K562 (cell line): ENCODE measurements at regions not wholly inside any gene's neighbourhood (a gene's known extent, or its start where the extent isn't known, plus 50 kb on each side); places are given as distances from the start of the nearest gene placed in this dataset.

ENCODE experiments used
- ATAC-seq: fragments of 200-7000 bp; cut with Tn5 transposase; 3 replicates; pipeline ENCODE4 v1.9.1; 2020; ENCODE audit warnings: moderate library complexity
- BruUV-seq: library from RNA; stranded (reverse); fragments of 400-500 nt; replicated peaks from 2 replicates; lab custom pipeline; 2021; lab: Mats Ljungman, UMichigan
- CTCF ChIA-PET: fragments of 300-600 bp; formaldehyde crosslinking; extraction: SDS; loops from one replicate; lab custom pipeline; 2021; ENCODE audit warnings: low intra/inter-chr PET ratio; lab: Yijun Ruan, JAX
- POLR2A ChIA-PET: fragments of 300-600, 350-650 bp; sonication (Branson Sonifier 250); formaldehyde crosslinking; extraction: SDS; loops from one replicate; lab custom pipeline; 2021; ENCODE audit warnings: antibody characterized with exemption, inconsistent platforms; lab: Yijun Ruan, JAX
- DNase-seq, 4 experiments: peaks; one replicate each; pipeline versions ENCODE4 v3.0.0 to v3.0.0-alpha.2; 2011 to 2018; ENCODE audit warnings: low spot score in 3 of 4, mixed read lengths in 3 of 4; ENCODE audit errors: extremely low read depth in 1 of 4
- FAIRE-seq: peaks from 2 replicates; lab custom pipeline; 2011; peaks lifted over from hg19 to GRCh38; lab: Jason Lieb, UNC
- H2AFZ ChIP-seq: 2 replicates; pipeline ENCODE4 v1.6.0; 2011; ENCODE audit warnings: low read depth, low read length, control low read depth, inconsistent platforms
- H3K27ac ChIP-seq: fragments of 200-600 bp; 3 replicates; pipeline ENCODE4 v1.8.0; 2011; ENCODE audit warnings: low read depth, mild to moderate bottlenecking, control low read depth, inconsistent platforms, low read length, moderate library complexity, mixed read lengths; ENCODE audit errors: extremely low read depth
- H3K27me3 ChIP-seq, 2 experiments: fragments of 300-600 bp in 1 of 2; 2 replicates in 1 of 2; 3 replicates in 1 of 2; pipeline versions ENCODE4 v1.6.0 to v1.8.0; 2011; ENCODE audit warnings: inconsistent platforms in 2 of 2, low read length in 2 of 2, mild to moderate bottlenecking in 1 of 2, mixed read lengths in 1 of 2, moderate library complexity in 1 of 2; ENCODE audit not compliant: control insufficient read depth in 2 of 2, insufficient read depth in 2 of 2
- H3K36me3 ChIP-seq: fragments of 300-600 bp; 3 replicates; pipeline ENCODE4 v1.8.0; 2011; ENCODE audit warnings: mild to moderate bottlenecking, low read length, inconsistent platforms; ENCODE audit not compliant: control insufficient read depth, insufficient read depth
- H3K4me1 ChIP-seq, 2 experiments: fragments of 200-600 bp in 1 of 2; replicated peaks in 1 of 2; 2 replicates in 1 of 2; 3 replicates in 1 of 2; pipeline versions ENCODE4 v1.5.1 to v1.8.0; 2011; ENCODE audit warnings: inconsistent platforms in 2 of 2, low read length in 2 of 2, mild to moderate bottlenecking in 1 of 2, mixed read lengths in 1 of 2, moderate library complexity in 1 of 2; ENCODE audit not compliant: control insufficient read depth in 2 of 2, insufficient read depth in 2 of 2
- H3K4me2 ChIP-seq: 2 replicates; pipeline ENCODE4 v1.6.1; 2011; ENCODE audit warnings: low read length, control low read depth, inconsistent platforms, mixed read lengths; ENCODE audit not compliant: insufficient read depth
- H3K4me3 ChIP-seq: fragments of 200-600 bp; sonication (generic), shearing (Covaris generic); 2 replicates; pipeline ENCODE4 v1.5.1; 2016; ENCODE audit warnings: control low read depth, inconsistent platforms
- H3K79me2 ChIP-seq: fragments of 200-600 bp; 3 replicates; pipeline ENCODE4 v1.8.0; 2011; ENCODE audit warnings: low read length, inconsistent platforms; ENCODE audit not compliant: control insufficient read depth, insufficient read depth
- H3K9ac ChIP-seq, 2 experiments: 2 replicates each; pipeline versions ENCODE4 v1.6.0 to v1.6.1; 2011; ENCODE audit warnings: low read depth in 2 of 2, low read length in 2 of 2, control low read depth in 1 of 2, inconsistent platforms in 1 of 2, mild to moderate bottlenecking in 1 of 2, mixed read lengths in 1 of 2; ENCODE audit not compliant: insufficient read depth in 1 of 2
- H3K9me1 ChIP-seq: one replicate; pipeline ENCODE4 v1.6.0; 2011; ENCODE audit warnings: inconsistent platforms, mild to moderate bottlenecking, low read length, moderate library complexity; ENCODE audit not compliant: control insufficient read depth, insufficient read depth
- H3K9me3 ChIP-seq: replicated peaks from 2 replicates; pipeline ENCODE4 v1.5.1; 2011; ENCODE audit warnings: low read depth, low read length, inconsistent platforms; ENCODE audit not compliant: control insufficient read depth, insufficient read depth
- H4K20me1 ChIP-seq: replicated peaks from 2 replicates; pipeline ENCODE4 v1.6.1; 2011; ENCODE audit warnings: low read length, inconsistent platforms, mixed read lengths; ENCODE audit not compliant: control insufficient read depth, insufficient read depth
- NCOA6 ChIP-seq: fragments of 450-650 bp; IDR thresholded peaks from 2 replicates; pipeline ENCODE4 v1.6.1; 2017; ENCODE audit warnings: mild to moderate bottlenecking
- POLR2B ChIP-seq: fragments of 450-650 bp; IDR thresholded peaks from 2 replicates; pipeline ENCODE4 v1.6.1; 2018; ENCODE audit warnings: low read depth; ENCODE audit not compliant: partially characterized antibody
- STAG1 ChIP-seq: sonication (generic); formaldehyde crosslinking; IDR thresholded peaks from 2 replicates; pipeline ENCODE4 v1.5.0; 2020; ENCODE audit warnings: missing genetic modification reagents, borderline replicate concordance
- TCF7 ChIP-seq: sonication (generic); IDR thresholded peaks from 2 replicates; pipeline ENCODE4 v1.6.1; 2016; ENCODE audit warnings: antibody characterized with exemption, borderline replicate concordance
- ZFP30 ChIP-seq: fragments of 250-450 bp; sonication (Bioruptor Pico); IDR thresholded peaks from 2 replicates; pipeline ENCODE4 v1.8.0; 2022; ENCODE audit warnings: moderate library complexity, mild to moderate bottlenecking, inconsistent platforms, borderline replicate concordance
- ZNF253 ChIP-seq: fragments of 250-450 bp; sonication (Bioruptor Pico); conservative IDR thresholded peaks from 2 replicates; pipeline ENCODE4 v1.6.1; 2021; ENCODE audit warnings: mild to moderate bottlenecking
- whole genome bisulfite sequencing: fragments of 100-300 bp; shearing (Covaris generic); methylation state at CpG from one replicate; pipeline ENCODE4 v1.1.6; 2016; ENCODE audit warnings: low coverage, mixed read lengths; ENCODE audit not compliant: insufficient coverage; ENCODE audit errors: missing lambda C conversion rate; 5-methylcytosine and 5-hydroxymethylcytosine counted together
- in situ Hi-C: fragments of 300-500 bp; cut with MboI; formaldehyde crosslinking; loops from 4 replicates; pipeline ENCODE4 v1.15.0; 2018; ENCODE audit warnings: inconsistent platforms, mixed read lengths
- intact Hi-C: fragments of 100-400 bp; cut with micrococcal nuclease; formaldehyde crosslinking; loops from 2 replicates; pipeline ENCODE4 v1.14.2; 2022
- TF ChIP-seq, protein P1 (sequence below): IDR thresholded peaks from 2 replicates; pipeline ENCODE4 v1.6.1; 2016; ENCODE audit warnings: missing genetic modification characterization, missing compliant biosample characterization
- TF ChIP-seq, protein P2 (sequence below): fragments of 250-450 bp; sonication (Bioruptor Pico); IDR thresholded peaks from 2 replicates; pipeline ENCODE4 v1.5.0; 2021; ENCODE audit warnings: mild to moderate bottlenecking, moderate library complexity
- TF ChIP-seq, protein P3 (sequence below): IDR thresholded peaks from 2 replicates; pipeline ENCODE4 v1.6.1; 2011; ENCODE audit not compliant: insufficient read length; ENCODE audit errors: extremely low read depth

DNA sequence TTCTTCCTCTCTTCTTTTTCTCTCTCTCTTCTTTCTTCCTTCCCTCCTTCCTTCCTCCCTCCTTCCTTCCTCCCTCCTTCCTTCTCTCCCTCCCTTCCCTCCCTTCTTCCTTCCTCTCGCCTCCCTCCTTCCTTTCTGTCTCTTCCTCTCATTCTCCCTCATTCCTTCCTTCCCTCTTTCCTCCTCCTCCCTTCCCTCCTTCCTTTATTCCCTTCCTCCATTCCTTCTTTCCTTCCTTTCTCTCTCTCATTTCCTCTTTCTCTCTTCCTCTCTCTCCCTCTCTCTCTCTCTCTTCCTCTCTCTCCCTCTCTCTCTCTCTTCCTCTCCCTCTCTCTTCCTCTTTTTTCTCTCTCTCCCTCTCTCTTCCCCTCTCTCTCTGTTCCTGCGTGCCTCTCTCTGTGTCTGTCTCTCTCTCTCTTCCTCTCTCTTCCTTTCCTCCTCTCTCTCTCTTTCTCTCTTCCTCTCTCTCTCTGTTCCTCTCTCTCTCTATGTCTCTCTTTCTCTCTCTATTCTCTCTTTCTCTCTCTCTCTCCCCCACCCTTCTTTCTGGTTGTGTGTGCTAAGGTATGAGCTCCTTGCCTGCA is 80.1 kb upstream of the PFKP start:
- BruUV-seq, result no TSS peak
- Histone ChIP-seq H2AFZ (no peak overlapping the region), H3K27ac (no peak overlapping the region), H3K4me3 (no peak overlapping the region), H3K4me1 (peaks cover 5 to 6% of the 10 kb centered on the region in 2 experiments; a peak in 2 of 5 replicates), H3K9me1 (no peaks in the 10 kb centered on the region), H3K4me2 (no peak overlapping the region), H3K79me2 (no peaks in the 10 kb centered on the region), H3K9me3 (no peaks in the 10 kb centered on the region; the same call in 1 of the 2 replicates), H3K27me3 (peaks cover 10 to 41% of the 10 kb centered on the region in 2 experiments; a peak in 4 of 5 replicates), H3K9ac (no peak overlapping the region), H3K36me3 (no peaks in the 10 kb centered on the region), H4K20me1 (no peaks in the 10 kb centered on the region)
- TF ChIP-seq, protein P1, sequence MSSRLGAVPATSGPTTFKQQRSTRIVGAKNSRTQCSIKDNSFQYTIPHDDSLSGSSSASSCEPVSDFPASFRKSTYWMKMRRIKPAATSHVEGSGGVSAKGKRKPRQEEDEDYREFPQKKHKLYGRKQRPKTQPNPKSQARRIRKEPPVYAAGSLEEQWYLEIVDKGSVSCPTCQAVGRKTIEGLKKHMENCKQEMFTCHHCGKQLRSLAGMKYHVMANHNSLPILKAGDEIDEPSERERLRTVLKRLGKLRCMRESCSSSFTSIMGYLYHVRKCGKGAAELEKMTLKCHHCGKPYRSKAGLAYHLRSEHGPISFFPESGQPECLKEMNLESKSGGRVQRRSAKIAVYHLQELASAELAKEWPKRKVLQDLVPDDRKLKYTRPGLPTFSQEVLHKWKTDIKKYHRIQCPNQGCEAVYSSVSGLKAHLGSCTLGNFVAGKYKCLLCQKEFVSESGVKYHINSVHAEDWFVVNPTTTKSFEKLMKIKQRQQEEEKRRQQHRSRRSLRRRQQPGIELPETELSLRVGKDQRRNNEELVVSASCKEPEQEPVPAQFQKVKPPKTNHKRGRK (tag), result peak; percentile 86
- no peak for TF ChIP-seq STAG1 (CRISPR knock-in tag)
- DNase-seq, result no peak
- CTCF ChIA-PET, result no interaction called here
- in situ Hi-C loops, result no loop called here
- intact Hi-C loops, result no loop called here
- POLR2A ChIA-PET, result no interaction called here
- 3% methylated on average over 1 of the region's 2 CpGs for WGBS
- FAIRE-seq, result no peak
- no peak for ATAC-seq

DNA sequence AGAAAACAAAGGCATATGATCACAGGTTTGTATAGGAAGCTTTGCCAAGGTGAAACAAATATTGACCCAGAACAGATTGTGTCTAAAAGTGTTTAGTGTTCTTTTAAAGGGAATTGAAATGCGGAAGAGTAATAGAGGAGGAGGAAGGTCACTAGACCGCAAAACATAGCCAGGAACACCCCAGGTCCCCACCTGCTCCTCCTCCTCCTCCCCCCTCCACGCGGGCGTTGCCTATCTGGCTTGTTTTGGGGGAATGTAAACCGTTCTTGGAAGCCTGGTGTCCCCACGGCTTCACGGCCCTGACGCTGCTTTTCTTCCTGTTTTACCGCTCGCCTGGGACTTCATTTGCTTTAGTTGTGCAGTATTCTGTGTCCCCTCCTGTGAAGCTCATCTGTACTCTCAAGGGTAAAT is 81.0 kb upstream of the PFKP start:
- FAIRE-seq (no peak), DNase-seq (no peak), ATAC-seq (peak; percentile 32; the same call in 2 of the 3 replicates)
- no peak overlapping the region for H2AFZ ChIP-seq
- peak overlapping the region; percentile 45; the same call in 1 of the 2 replicates for H3K4me2 ChIP-seq
- H3K9me1 ChIP-seq, result no peaks in the 10 kb centered on the region
- H3K4me1 ChIP-seq, result peaks cover 7 to 8% of the 10 kb centered on the region in 2 experiments; a peak in 3 of 5 replicates
- H3K9me3 ChIP-seq, result no peaks in the 10 kb centered on the region; the same call in 1 of the 2 replicates
- H3K27me3 ChIP-seq, result peaks cover 10 to 47% of the 10 kb centered on the region in 2 experiments; a peak in 4 of 5 replicates
- no peaks in the 10 kb centered on the region for H4K20me1 ChIP-seq
- H3K27ac ChIP-seq, result no peak overlapping the region
- no peak overlapping the region for H3K4me3 ChIP-seq
- H3K36me3 ChIP-seq, result no peaks in the 10 kb centered on the region
- intact Hi-C loops, result no loop called here
- POLR2A ChIA-PET, result interaction anchor here (1.1 kb wide), 1 partner anchor 11 kb away, joined by 6 read pairs; no protein-coding TSS in a partner anchor
- CTCF ChIA-PET, result no interaction called here
- H3K9ac ChIP-seq, result no peak overlapping the region
- in situ Hi-C loops, result no loop called here
- no peaks in the 10 kb centered on the region for H3K79me2 ChIP-seq
- BruUV-seq, result no TSS peak
- 0% methylated on average over 10 of the region's 11 CpGs for WGBS
- TF ChIP-seq, protein P2, sequence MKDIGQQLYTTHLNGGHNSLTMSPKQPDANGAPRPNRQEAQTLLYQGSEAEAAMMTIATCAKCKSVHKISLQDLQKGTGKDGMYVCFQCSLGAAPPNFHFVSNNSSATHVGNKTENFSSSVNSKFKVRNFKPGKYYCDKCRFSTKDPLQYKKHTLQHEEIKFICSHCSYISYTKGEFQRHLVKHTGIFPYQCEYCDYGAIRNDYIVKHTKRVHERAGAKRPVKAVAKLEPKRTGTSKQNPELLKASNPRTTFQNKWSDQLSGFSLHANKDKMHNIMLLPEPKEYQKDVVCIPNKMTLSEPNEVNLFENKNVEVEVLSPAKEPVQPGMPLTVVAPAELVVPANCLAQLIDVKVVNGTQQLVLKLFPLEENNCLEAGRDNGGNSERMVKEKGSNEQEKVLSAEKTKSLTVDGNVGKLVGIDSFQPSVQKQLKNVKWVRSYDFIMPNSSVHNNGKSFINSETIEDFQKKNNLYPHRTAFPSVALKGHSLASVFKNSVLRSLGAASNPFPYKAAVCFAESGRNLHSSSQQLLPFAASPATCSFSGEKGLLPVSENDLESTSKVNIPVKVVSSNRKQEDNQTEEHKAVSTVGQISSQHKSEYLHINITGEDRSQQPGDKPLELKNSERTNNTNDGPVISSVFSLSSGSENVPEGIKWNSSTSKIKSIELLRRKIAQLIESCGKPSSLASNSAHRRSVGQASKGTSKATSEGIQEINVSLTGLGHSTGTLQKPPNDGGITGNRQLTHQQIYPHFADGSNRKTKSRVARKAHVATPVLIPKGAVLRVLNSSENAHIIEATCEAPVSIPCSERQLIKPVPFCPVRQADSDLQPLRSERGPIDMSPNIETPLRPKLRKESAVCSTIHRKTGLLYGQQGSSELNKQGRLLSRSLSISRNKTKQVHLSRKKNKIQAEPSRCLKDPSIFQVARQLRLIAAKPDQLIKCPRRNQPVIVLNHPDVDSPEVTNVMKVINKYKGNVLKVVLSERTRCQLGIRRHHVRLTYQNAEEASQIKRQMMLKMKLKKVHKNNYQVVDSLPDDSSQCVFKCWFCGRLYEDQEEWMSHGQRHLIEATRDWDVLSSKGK, result no peak
- TF ChIP-seq NCOA6, result no peak
- TF ChIP-seq ZNF253, result no peak
- no peak for TF ChIP-seq ZFP30 (CRISPR knock-in tag)
- TF ChIP-seq, protein P3, sequence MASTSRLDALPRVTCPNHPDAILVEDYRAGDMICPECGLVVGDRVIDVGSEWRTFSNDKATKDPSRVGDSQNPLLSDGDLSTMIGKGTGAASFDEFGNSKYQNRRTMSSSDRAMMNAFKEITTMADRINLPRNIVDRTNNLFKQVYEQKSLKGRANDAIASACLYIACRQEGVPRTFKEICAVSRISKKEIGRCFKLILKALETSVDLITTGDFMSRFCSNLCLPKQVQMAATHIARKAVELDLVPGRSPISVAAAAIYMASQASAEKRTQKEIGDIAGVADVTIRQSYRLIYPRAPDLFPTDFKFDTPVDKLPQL, result no peak
- no peak for TF ChIP-seq POLR2B
- TF ChIP-seq TCF7, result no peak
